Stimulated activated naive CD8-positive, alpha-beta T cell treated with anti-CD3 and anti-CD28 coated beads, Interleukin-15, Interleukin-2, amounts not matched to agents 100 U/mL and 50 U/mL, for 24 hours (primary cell): ENCODE measurements at regions not wholly inside any gene's neighbourhood (a gene's known extent, or its start where the extent isn't known, plus 50 kb on each side); places are given as distances from the start of the nearest gene placed in this dataset.
A peak's percentile ranks its signal among the peaks of the same experiment; 100 is the strongest.

Source experiments
- ATAC-seq: fragments of 150-1000 bp; cut with Tn5 transposase; one replicate; pipeline ENCODE4 v1.10.0; 2021
- DNase-seq: peaks from one replicate; pipeline ENCODE4 v3.0.0; 2021

DNA sequence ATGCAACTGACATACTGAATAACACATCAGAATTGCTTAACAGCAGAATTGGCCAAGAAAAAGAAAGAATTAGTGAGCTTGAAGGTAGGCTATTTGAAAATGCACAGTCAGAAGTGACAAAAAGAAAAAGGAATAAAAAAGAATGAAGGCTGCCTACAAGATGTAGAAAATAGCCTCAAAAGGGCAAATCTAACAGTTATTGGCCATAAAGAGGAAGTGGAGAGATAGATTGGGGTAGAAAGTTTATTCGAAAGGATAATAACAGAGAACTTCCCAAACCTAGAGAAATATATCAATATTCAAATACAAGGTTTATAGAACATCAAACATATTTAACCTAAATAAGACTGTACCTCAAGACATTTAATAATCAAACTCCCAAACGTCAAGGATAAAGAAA lies 67.5 kb downstream of the ATP6V1G3 start:
- no peak for DNase-seq
- ATAC-seq, result no peak

DNA sequence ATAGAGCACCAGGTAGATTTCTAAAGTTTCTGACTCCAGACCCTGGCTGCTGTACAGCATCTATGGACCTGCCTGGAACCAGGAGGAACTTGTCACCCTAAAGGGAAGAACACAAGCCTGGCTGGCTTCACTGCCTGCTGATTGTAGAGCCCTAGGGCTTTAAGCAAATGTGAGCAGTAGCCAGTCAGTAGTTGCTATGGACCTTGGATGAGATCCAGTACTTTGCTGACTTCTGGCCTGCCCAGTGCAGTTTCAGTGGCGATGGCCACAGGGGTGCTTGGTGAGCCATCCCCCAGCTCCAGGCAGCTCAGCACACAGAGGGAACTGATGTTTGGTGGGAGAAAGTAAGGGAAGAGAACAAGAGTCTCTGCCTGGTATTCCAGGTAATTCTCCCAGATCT lies 68.4 kb downstream of the ATP6V1G3 start:
- ATAC-seq (no peak), DNase-seq (no peak)

GRCh38 chr1:198467907-198468306 lies 72.6 kb downstream of the ATP6V1G3 start:
- ATAC-seq (no peak), DNase-seq (no peak)

DNA sequence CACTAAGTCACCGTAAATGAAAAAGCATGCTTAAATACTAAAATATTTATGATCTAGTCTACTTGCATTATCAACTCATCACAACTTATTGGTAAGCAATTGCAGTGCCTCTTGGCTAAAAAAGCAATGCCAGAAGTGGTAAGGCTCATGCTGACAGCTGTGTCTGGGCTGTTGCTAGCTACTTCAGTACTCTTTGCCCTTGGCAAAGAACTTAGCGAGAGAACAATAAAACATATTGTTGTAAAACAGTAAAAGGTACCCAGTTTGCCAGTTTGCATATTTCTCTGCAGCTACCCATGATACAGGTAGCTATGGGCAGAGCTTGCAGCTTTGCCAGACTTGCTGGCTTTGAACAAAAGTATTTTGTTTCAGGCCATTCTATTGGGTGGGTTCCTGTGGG lies 73.1 kb downstream of the ATP6V1G3 start:
- DNase-seq (no peak), ATAC-seq (no peak)

- DNase-seq, result no peak
- peak; percentile 59 for ATAC-seq
Observed at GRCh38 chr1:198465201-198466144, 75.0 kb downstream of the ATP6V1G3 start.

DNA sequence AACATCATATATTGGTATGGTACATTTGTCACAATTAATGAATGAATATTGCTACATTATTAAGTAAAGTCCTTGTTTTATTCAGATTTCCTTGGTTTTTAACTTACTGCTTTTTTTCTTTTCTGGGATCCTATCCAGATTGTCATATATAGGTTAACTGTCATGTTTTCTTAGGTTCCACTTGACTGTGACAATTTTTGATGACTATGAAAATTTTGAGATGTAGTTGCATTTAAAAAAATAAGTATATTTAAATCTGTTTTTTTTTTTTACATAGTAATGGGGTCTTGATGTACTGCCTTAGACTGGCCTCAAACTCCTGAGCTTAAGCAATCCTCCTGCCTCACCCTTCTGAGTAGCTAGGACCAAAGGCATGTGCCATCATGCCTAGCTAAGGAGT lies 76.8 kb downstream of the ATP6V1G3 start:
- no peak for ATAC-seq

DNA sequence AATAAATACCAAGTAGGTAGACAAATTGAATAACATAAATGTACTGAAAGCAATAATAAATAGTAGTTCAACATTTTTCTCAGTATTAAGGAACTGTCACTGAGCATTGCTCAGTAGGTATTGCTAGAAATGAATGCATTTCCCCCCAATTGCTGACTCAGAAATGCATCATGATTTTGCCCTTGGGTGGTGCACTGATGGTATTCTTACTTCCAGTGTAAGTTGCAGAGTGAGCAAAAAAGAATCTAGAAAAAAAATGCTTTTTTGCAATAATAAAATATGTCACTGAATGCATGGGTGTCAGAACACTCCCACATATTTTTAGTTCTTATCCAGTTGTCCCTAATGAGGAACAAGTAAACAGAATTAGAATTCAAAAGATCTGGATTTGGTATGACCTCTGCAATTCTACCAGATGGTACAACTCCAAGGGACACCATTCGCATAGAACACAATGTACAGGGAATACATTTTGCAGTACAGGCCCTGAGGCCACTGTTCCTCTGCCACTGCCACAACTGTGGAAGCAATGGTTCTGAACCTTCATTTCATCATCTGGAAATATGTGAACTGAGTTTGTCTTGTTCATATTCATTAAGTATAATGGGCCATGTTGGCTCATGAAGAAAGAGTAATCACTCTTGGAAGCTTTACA lies 78.0 kb downstream of the ATP6V1G3 start:
- DNase-seq (no peak), ATAC-seq (no peak)

More for the DNA sequence above, 76.8 kb downstream of the ATP6V1G3 start:
- no peak for DNase-seq

- ATAC-seq (no peak), DNase-seq (no peak)
Observed at GRCh38 chr1:198455966-198456365, 84.5 kb downstream of the ATP6V1G3 start.

DNA sequence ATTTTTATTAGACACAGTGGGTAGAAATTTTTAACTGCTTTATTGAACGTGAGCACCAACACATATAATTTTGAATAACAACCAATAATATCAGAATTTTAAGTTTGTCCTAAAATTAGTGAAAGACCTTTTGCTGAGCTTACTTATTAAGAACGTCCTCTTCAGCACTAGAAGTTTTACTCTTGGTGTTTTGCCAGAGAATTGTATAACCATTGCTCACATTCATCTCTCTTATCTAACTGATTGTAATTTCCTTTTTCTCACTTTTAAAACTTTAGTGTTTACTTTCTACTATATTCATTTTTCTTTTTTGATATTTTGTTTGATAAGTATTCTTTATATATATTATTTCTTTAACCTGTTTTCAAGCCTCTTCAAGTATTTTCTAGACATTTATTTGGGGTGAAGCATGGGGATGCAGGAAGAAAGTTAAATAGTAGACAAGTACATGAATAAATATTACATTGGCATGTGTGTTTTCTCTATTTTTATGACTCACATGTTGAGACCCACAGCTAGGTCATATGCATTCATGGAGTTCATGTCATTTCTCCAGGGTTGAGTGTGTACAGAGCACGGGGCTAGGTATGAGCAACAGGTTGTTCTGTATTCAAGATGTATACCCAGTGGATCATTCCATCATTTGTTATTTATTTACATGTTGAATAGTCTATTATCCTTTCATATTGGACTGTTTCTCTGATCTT lies 90.6 kb downstream of the ATP6V1G3 start:
- DNase-seq (no peak), ATAC-seq (no peak)

- no peak for DNase-seq
- ATAC-seq, result no peak
Observed at GRCh38 chr1:198449261-198449660, 91.2 kb downstream of the ATP6V1G3 start.

DNA sequence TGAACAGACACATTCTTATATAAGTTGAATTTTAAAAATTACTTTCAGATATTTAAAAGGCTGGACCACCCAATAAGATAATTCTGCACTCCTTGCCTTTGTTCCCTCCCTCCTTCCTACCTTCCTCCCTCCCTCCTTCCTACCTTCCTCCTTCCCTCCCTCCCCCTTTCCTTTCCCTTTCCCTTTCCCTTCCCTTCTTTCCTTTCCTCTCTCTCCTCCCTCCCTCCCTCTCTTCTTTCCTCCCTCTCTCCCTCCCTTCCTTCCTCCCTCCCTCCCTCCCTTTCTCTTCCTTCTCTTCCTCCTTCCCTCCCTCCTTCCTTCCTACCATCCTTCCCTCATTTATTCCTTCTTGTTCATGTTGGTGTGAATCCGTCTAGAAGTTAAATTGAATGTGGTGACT lies 93.0 kb downstream of the ATP6V1G3 start:
- DNase-seq, result no peak
- no peak for ATAC-seq

GRCh38 chr1:198445872-198446271 lies 94.6 kb downstream of the ATP6V1G3 start:
- DNase-seq, result no peak
- no peak for ATAC-seq

DNA sequence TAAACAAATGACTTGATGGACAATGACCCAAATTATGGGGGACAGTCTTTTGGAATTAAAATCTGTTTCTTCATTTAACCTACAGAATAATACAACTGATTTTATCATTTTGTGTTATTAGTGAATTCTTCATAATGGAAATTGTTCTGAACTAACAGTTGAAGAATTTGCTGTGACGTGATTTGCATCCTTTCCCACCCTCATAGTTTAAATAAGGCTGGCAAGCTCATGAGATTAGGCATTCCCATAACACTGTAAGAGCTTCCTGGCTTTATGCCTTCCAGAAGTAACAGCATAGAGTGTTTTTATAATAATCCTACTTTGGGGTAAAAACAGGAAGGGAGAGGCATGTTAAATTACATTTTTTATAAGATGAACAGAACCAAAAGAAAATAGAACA lies 95.7 kb downstream of the ATP6V1G3 start:
- DNase-seq, result no peak
- ATAC-seq, result no peak

DNA sequence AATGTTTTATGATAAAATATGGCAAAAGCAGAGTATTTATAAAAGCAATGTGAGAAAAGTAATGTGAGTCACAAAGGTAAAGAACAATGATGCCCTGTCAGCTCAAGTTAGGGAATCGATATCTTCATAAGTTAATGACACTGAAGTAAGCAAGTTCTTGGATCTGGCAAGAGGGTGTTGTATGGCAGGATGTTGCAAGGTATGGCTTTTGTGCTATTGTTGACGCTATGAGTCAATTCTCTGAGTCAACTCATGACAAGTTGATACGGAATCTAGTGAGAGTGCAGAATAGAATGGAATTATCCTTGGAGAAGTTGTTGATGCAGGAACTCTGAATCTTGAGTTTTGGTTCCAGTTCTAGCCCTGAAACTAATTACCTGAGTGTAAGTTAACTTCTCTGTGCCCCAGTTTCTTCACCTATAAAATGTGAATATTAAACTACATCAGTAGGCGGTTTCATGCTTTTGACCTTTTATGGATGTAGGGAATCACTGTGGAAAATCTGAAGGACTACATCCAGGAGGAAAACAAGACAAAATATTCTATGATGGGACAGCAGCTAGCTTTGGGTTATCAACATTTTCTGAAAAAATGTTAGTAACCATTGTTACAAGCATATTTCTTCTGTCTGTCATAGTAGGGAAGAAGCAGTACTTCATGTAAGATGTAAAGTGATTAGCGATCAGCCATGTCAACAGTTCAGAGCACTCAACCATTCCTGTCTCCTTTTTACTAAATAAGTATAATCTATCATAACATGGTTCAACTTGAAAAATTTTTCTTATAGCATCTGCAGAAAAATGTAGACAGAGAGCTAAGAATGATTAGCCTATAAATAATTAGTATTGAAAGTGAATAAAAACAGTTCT lies 96.9 kb downstream of the ATP6V1G3 start:
- DNase-seq (no peak), ATAC-seq (no peak)

- DNase-seq, result no peak
- no peak for ATAC-seq
Observed at GRCh38 chr1:198440842-198441241, 99.6 kb downstream of the ATP6V1G3 start.

DNA sequence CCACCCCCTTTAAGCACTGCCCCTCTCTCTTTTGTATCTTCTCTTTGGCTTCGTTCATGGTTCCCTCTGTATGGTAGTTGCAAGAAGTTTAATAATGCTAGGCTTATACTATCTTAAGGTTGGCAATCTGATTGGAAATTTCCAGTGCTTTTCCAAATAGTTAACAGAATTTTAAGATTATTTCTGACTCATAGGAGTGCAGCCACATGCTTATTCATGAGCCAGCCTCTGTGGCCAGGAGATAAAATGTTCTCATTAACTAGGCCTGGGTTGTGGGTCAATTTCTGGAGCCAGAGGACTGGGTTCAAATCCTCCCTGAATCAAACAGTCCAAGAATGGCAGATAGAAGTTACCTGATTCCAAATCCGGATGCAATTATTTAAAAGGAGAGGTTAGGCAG lies 103.1 kb downstream of the ATP6V1G3 start:
- ATAC-seq (no peak), DNase-seq (no peak)

- ATAC-seq, result no peak
- no peak for DNase-seq
Observed at GRCh38 chr1:198436276-198436675, 104.2 kb downstream of the ATP6V1G3 start.

DNA sequence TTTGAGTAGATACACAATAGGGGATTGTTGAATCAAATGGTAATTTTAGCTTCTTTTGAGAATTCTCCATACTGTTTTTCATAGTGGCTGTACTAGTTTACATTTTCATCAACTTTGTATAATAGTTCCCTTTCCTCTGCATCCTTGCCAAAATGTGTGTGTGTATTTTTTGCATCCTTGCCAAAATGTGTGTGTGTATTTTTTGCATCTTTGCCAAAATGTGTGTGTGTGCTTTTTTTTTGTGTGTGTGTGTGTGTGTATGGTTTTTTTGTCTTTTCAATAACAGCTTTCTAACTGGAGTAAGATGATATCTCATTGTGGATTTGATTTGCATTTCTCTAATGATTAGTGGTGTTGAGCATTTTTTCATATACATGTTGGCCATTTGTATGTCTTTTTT lies 105.4 kb downstream of the ATP6V1G3 start:
- ATAC-seq, result no peak
- DNase-seq, result no peak

DNA sequence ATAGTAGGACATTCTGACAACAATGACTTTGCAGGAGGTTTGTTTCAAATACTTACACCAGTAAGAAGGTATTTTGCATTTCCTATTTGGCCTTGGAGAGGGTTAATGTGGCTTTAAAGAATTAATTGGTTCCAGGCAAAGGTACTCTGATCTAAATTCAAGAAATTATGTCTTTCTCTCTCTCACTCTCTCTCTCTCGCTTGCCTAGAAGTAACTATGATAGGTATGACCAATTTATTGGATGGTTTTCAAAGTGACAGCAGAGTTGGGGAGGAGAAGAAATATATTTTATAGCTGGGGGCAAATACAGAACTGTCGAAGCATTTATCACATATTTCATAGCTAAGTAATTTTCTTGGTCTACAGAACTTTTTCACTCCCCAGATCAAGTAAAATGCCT lies 116.0 kb downstream of the ATP6V1G3 start:
- no peak for ATAC-seq
- no peak for DNase-seq

- DNase-seq, result no peak
- no peak for ATAC-seq
Observed at GRCh38 chr1:198423673-198424072, 116.8 kb downstream of the ATP6V1G3 start.

DNA sequence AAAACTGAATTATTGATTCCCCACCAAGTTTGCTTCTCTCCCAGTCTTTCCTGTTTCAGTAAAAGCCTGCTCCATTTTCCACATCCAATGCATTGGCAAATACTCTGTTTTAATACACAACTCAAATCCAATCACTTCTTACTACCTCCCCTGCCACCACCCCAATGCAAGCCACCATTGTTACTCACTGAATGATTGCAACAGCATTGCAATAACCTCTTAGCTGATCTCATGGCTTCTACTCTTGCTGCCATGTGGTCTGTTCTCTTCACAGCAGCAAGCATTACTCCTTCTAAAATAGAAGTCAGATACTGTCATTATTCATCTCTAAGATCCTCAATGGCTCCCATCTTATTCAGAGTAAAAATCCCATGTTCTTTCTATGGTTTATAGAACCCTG lies 123.4 kb downstream of the ATP6V1G3 start:
- ATAC-seq (no peak), DNase-seq (no peak)

GRCh38 chr1:198416296-198416695 lies 124.2 kb downstream of the ATP6V1G3 start:
- no peak for DNase-seq
- ATAC-seq, result no peak
